ENCODE measurements at regions not wholly inside any gene's neighbourhood (a gene's known extent, or its start where the extent isn't known, plus 50 kb on each side); places are given as distances from the start of the nearest gene placed in this dataset.

DNA sequence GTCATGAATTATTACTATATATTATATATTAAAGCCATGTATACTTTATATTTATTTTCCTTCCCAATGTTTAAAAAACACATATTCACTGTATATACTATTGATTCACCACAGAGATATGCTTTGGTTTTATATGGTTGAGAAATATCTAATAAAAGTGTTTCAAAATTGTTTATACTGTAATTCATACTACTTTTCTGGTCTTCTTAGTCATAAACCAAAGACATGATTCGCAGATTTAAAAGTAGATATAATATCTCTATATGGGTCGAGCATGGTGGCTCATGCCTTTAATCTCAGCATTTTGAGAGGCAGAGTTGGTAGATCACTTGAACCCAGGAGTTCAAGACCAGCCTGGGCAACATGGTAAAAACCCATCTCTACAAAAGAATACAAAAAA is 738.4 kb downstream of the USP25 start (continued):
- TF ChIP-seq, protein P1, sequence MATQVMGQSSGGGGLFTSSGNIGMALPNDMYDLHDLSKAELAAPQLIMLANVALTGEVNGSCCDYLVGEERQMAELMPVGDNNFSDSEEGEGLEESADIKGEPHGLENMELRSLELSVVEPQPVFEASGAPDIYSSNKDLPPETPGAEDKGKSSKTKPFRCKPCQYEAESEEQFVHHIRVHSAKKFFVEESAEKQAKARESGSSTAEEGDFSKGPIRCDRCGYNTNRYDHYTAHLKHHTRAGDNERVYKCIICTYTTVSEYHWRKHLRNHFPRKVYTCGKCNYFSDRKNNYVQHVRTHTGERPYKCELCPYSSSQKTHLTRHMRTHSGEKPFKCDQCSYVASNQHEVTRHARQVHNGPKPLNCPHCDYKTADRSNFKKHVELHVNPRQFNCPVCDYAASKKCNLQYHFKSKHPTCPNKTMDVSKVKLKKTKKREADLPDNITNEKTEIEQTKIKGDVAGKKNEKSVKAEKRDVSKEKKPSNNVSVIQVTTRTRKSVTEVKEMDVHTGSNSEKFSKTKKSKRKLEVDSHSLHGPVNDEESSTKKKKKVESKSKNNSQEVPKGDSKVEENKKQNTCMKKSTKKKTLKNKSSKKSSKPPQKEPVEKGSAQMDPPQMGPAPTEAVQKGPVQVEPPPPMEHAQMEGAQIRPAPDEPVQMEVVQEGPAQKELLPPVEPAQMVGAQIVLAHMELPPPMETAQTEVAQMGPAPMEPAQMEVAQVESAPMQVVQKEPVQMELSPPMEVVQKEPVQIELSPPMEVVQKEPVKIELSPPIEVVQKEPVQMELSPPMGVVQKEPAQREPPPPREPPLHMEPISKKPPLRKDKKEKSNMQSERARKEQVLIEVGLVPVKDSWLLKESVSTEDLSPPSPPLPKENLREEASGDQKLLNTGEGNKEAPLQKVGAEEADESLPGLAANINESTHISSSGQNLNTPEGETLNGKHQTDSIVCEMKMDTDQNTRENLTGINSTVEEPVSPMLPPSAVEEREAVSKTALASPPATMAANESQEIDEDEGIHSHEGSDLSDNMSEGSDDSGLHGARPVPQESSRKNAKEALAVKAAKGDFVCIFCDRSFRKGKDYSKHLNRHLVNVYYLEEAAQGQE (IDR thresholded peaks at IDR 0.05; ENCODE audit: unreplicated experiment), result no peak
- TF ChIP-seq STAT1 (IDR thresholded peaks at IDR 0.05; ENCODE audit: unreplicated experiment) (no peak), ZNF114 (CRISPR knock-in tag; IDR thresholded peaks at IDR 0.05) (no peak), EZH2 (IDR thresholded peaks at IDR 0.05; ENCODE audit: low read depth, unreplicated experiment) (no peak)

DNA sequence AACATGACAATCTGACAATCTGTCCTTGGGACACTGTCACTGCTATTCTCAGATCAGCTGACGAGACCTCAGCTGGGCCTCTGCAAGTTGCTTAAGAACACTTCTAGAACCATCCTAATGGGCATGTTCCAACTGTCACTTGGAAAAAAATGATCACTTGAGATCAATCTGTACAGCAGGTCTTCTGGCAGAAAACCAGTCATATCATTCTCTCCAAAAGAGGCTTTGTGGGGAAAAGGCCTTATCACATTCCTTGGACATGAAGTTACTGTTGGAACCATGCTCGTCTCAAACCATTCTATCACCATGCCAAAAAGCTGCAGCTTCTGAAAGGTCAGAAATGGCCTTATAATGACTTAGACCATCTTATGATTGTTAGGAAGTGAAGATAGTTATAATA is 744.2 kb downstream of the USP25 start:
- Histone ChIP-seq H3K27me3 (ENCODE audit: insufficient read depth) (no peaks in the 10 kb centered on the region), H3K4me1 (ENCODE audit: insufficient read depth) (no peaks in the 10 kb centered on the region), H3K9me2 (ENCODE audit: insufficient read depth) (no peaks in the 10 kb centered on the region), H3K79me2 (replicated peaks; ENCODE audit: insufficient read depth) (no peaks in the 10 kb centered on the region), H3K36me3 (ENCODE audit: insufficient read depth) (no peaks in the 10 kb centered on the region), H2AFZ (no peak overlapping the region), H3K27ac (ENCODE audit: low read depth) (no peak overlapping the region), H3F3A (replicated peaks; ENCODE audit: low read depth) (no peaks in the 10 kb centered on the region), H4K20me1 (replicated peaks; ENCODE audit: insufficient read depth) (no peaks in the 10 kb centered on the region), H3K4me2 (no peak overlapping the region), H3K4me3 (no peak overlapping the region)
- H3K4me3 Mint-ChIP-seq, result no peak overlapping the region
- no peaks in the 10 kb centered on the region; the same call in 2 of the 3 replicates for H3K9me3 Mint-ChIP-seq
- H3K4me1 Mint-ChIP-seq, result no peaks in the 10 kb centered on the region
- H3K27ac Mint-ChIP-seq, result no peak overlapping the region
- no peaks in the 10 kb centered on the region for H3K36me3 Mint-ChIP-seq (ENCODE audit: low read depth)
- TF ChIP-seq, protein P2, sequence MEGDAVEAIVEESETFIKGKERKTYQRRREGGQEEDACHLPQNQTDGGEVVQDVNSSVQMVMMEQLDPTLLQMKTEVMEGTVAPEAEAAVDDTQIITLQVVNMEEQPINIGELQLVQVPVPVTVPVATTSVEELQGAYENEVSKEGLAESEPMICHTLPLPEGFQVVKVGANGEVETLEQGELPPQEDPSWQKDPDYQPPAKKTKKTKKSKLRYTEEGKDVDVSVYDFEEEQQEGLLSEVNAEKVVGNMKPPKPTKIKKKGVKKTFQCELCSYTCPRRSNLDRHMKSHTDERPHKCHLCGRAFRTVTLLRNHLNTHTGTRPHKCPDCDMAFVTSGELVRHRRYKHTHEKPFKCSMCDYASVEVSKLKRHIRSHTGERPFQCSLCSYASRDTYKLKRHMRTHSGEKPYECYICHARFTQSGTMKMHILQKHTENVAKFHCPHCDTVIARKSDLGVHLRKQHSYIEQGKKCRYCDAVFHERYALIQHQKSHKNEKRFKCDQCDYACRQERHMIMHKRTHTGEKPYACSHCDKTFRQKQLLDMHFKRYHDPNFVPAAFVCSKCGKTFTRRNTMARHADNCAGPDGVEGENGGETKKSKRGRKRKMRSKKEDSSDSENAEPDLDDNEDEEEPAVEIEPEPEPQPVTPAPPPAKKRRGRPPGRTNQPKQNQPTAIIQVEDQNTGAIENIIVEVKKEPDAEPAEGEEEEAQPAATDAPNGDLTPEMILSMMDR (conservative IDR thresholded peaks at IDR 0.05; ENCODE audit: low read depth in 2 of 2), result no peak
- no peak for TF ChIP-seq NANOG (IDR thresholded peaks at IDR 0.05; ENCODE audit: borderline replicate concordance)
- no peak for TF ChIP-seq ZNF331 (CRISPR knock-in tag; IDR thresholded peaks at IDR 0.05; ENCODE audit: low read depth)
- no peak for TF ChIP-seq POLR2AphosphoS5 (IDR thresholded peaks at IDR 0.05; ENCODE audit: low read depth)
- no peak for ATAC-seq
- DNase-seq (ENCODE audit: low spot score), result no peak
- no peaks in the 10 kb centered on the region for H3K27me3 Mint-ChIP-seq (ENCODE audit: insufficient read depth, low read depth, poor library complexity)

All from GM23338 (cell line).